HEK293 (cell line): ENCODE measurements at regions not wholly inside any gene's neighbourhood (a gene's known extent, or its start where the extent isn't known, plus 50 kb on each side); places are given as distances from the start of the nearest gene placed in this dataset.

Source experiments
- CTCF ChIA-PET: fragments of 350-600 bp; formaldehyde crosslinking; extraction: SDS; loops from one replicate; lab custom pipeline; 2021; ENCODE audit warnings: antibody characterized with exemption; lab: Yijun Ruan, JAX
- POLR2A ChIA-PET: fragments of 300-600 bp; formaldehyde crosslinking; extraction: SDS; loops from one replicate; lab custom pipeline; 2020; ENCODE audit warnings: antibody characterized with exemption, inconsistent platforms; lab: Yijun Ruan, JAX
- H3K27ac ChIP-seq: fragments of 200-500 bp; sonication (Bioruptor generic); 2 replicates; pipeline ENCODE4 v1.5.1; 2014; ENCODE audit warnings: low read depth, low read length, control low read depth, inconsistent platforms; ENCODE audit errors: extremely low read depth
- H3K36me3 ChIP-seq, 2 experiments: fragments of 200-500 bp in 1 of 2; sonication (Bioruptor generic) in 1 of 2; 1 replicate in 1 of 2; 2 replicates in 1 of 2; pipeline ENCODE4 v1.5.1; 2014 to 2017; ENCODE audit warnings: inconsistent platforms in 2 of 2, low read length in 2 of 2; ENCODE audit not compliant: control insufficient read depth in 2 of 2, insufficient read depth in 1 of 2
- H3K4me1 ChIP-seq: fragments of 200-500 bp; sonication (Bioruptor generic); 2 replicates; pipeline ENCODE4 v1.5.1; 2014; ENCODE audit warnings: mild to moderate bottlenecking, low read length, inconsistent platforms; ENCODE audit not compliant: control insufficient read depth, insufficient read depth
- H3K4me3 ChIP-seq: 2 replicates; pipeline ENCODE4 v1.5.1; 2011; ENCODE audit warnings: low read depth, mild to moderate bottlenecking, control low read depth, low read length, moderate library complexity
- H3K9me3 ChIP-seq: fragments of 200-500 bp; sonication (Bioruptor generic); 2 replicates; pipeline ENCODE4 v1.5.1; 2014; ENCODE audit warnings: low read depth, low read length, inconsistent platforms; ENCODE audit not compliant: control insufficient read depth, insufficient read depth
- GLIS1 ChIP-seq: fragments of 450-650 bp; formaldehyde crosslinking; IDR thresholded peaks from 2 replicates; pipeline ENCODE4 v1.5.1; 2016; ENCODE audit warnings: missing biosample characterization, missing genetic modification characterization
- HOXD13 ChIP-seq: sonication (generic); formaldehyde crosslinking; IDR thresholded peaks from 2 replicates; pipeline ENCODE4 v1.8.0; 2022; ENCODE audit warnings: missing genetic modification reagents, borderline replicate concordance
- SCRT2 ChIP-seq: fragments of 450-650 bp; formaldehyde crosslinking; IDR thresholded peaks from 2 replicates; pipeline ENCODE4 v1.5.1; 2016; ENCODE audit warnings: missing biosample characterization, missing genetic modification characterization
- ZBTB1 ChIP-seq: fragments of 450-650 bp; formaldehyde crosslinking; IDR thresholded peaks from 2 replicates; pipeline ENCODE4 v1.5.1; 2016; ENCODE audit warnings: missing biosample characterization, missing genetic modification characterization
- ZFP3 ChIP-seq: fragments of 450-650 bp; formaldehyde crosslinking; IDR thresholded peaks from 2 replicates; pipeline ENCODE4 v1.5.1; 2016; ENCODE audit warnings: low read depth, missing biosample characterization, missing genetic modification characterization
- ZNF157 ChIP-seq: fragments of 450-650 bp; formaldehyde crosslinking; IDR thresholded peaks from 2 replicates; pipeline ENCODE4 v1.5.1; 2016; ENCODE audit warnings: missing biosample characterization, missing genetic modification characterization
- ZNF239 ChIP-seq: fragments of 450-650 bp; formaldehyde crosslinking; IDR thresholded peaks from 2 replicates; pipeline ENCODE4 v1.5.1; 2016; ENCODE audit warnings: missing biosample characterization, missing genetic modification characterization
- ZNF341 ChIP-seq: fragments of 450-650 bp; formaldehyde crosslinking; IDR thresholded peaks from 2 replicates; pipeline ENCODE4; 2016; ENCODE audit warnings: low read depth, missing biosample characterization, missing genetic modification characterization
- ZNF510 ChIP-seq: fragments of 450-650 bp; formaldehyde crosslinking; IDR thresholded peaks from 2 replicates; pipeline ENCODE4 v1.5.1; 2018; ENCODE audit warnings: mild to moderate bottlenecking, missing genetic modification characterization, missing biosample characterization; ENCODE audit not compliant: insufficient replicate concordance
- ZNF560 ChIP-seq: fragments of 450-650 bp; formaldehyde crosslinking; IDR thresholded peaks from 2 replicates; pipeline ENCODE4 v1.5.1; 2017; ENCODE audit warnings: missing biosample characterization, missing genetic modification characterization, borderline replicate concordance
- ZNF585B ChIP-seq: fragments of 450-650 bp; formaldehyde crosslinking; IDR thresholded peaks from 2 replicates; pipeline ENCODE4 v1.5.1; 2016; ENCODE audit warnings: missing biosample characterization, missing genetic modification characterization
- ZNF621 ChIP-seq: fragments of 450-650 bp; formaldehyde crosslinking; IDR thresholded peaks from 2 replicates; pipeline ENCODE4 v1.5.1; 2017; ENCODE audit warnings: missing biosample characterization, missing genetic modification characterization
- ZNF776 ChIP-seq: fragments of 450-650 bp; formaldehyde crosslinking; IDR thresholded peaks from 2 replicates; pipeline ENCODE4 v1.5.0; 2017; ENCODE audit warnings: missing biosample characterization, missing genetic modification characterization, borderline replicate concordance
- ZNF791 ChIP-seq: fragments of 450-650 bp; formaldehyde crosslinking; IDR thresholded peaks from 2 replicates; pipeline ENCODE4 v1.5.1; 2016; ENCODE audit warnings: missing biosample characterization, missing genetic modification characterization
- ZXDB ChIP-seq: fragments of 450-650 bp; formaldehyde crosslinking; IDR thresholded peaks from 2 replicates; pipeline ENCODE4 v1.5.1; 2016; ENCODE audit warnings: missing biosample characterization, missing genetic modification characterization
- TF ChIP-seq, protein P1 (sequence below): fragments of 450-650 bp; formaldehyde crosslinking; IDR thresholded peaks from 2 replicates; pipeline ENCODE4 v1.5.1; 2016; ENCODE audit warnings: missing biosample characterization, missing genetic modification characterization, borderline replicate concordance
- TF ChIP-seq, protein P2 (sequence below): fragments of 450-650 bp; formaldehyde crosslinking; IDR thresholded peaks from 2 replicates; pipeline ENCODE4 v1.5.1; 2017; ENCODE audit warnings: missing biosample characterization, missing genetic modification characterization
- TF ChIP-seq, protein P3 (sequence below): fragments of 450-650 bp; formaldehyde crosslinking; IDR thresholded peaks from 2 replicates; pipeline ENCODE4 v1.5.1; 2016; ENCODE audit warnings: missing biosample characterization, missing genetic modification characterization, low read depth

DNA sequence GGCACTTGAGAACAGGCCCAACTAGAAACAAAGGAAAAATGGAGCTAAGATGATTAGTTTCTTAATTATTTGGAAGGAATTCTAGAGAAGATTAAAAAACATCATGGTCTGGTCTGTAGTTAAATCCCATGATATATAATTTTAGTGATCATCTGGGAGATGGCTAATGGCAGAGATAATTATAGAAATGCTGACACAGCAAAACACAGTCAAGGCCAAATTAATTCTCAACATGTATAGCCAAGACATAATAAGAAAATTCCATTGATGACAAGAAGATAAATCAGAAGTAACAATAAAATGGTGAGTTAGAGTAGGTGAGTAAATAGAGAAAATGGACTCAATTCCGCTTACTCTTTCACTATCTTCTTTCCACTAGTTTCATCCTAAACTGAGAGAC lies 59.2 kb upstream of the ITGA4 start:
- Histone ChIP-seq H3K9me3 (no peaks in the 10 kb centered on the region), H3K4me3 (no peak overlapping the region), H3K27ac (no peak overlapping the region), H3K4me1 (peaks cover 13% of the 10 kb centered on the region), H3K36me3 (no peaks in the 10 kb centered on the region)
- CTCF ChIA-PET, result no interaction called here
- TF ChIP-seq ZBTB1 (tag by site-specific recombination), result no peak
- no peak for TF ChIP-seq SCRT2
- TF ChIP-seq ZNF776 (tag by site-specific recombination), result no peak
- TF ChIP-seq ZNF157 (tag by site-specific recombination), result no peak
- TF ChIP-seq, protein P1, sequence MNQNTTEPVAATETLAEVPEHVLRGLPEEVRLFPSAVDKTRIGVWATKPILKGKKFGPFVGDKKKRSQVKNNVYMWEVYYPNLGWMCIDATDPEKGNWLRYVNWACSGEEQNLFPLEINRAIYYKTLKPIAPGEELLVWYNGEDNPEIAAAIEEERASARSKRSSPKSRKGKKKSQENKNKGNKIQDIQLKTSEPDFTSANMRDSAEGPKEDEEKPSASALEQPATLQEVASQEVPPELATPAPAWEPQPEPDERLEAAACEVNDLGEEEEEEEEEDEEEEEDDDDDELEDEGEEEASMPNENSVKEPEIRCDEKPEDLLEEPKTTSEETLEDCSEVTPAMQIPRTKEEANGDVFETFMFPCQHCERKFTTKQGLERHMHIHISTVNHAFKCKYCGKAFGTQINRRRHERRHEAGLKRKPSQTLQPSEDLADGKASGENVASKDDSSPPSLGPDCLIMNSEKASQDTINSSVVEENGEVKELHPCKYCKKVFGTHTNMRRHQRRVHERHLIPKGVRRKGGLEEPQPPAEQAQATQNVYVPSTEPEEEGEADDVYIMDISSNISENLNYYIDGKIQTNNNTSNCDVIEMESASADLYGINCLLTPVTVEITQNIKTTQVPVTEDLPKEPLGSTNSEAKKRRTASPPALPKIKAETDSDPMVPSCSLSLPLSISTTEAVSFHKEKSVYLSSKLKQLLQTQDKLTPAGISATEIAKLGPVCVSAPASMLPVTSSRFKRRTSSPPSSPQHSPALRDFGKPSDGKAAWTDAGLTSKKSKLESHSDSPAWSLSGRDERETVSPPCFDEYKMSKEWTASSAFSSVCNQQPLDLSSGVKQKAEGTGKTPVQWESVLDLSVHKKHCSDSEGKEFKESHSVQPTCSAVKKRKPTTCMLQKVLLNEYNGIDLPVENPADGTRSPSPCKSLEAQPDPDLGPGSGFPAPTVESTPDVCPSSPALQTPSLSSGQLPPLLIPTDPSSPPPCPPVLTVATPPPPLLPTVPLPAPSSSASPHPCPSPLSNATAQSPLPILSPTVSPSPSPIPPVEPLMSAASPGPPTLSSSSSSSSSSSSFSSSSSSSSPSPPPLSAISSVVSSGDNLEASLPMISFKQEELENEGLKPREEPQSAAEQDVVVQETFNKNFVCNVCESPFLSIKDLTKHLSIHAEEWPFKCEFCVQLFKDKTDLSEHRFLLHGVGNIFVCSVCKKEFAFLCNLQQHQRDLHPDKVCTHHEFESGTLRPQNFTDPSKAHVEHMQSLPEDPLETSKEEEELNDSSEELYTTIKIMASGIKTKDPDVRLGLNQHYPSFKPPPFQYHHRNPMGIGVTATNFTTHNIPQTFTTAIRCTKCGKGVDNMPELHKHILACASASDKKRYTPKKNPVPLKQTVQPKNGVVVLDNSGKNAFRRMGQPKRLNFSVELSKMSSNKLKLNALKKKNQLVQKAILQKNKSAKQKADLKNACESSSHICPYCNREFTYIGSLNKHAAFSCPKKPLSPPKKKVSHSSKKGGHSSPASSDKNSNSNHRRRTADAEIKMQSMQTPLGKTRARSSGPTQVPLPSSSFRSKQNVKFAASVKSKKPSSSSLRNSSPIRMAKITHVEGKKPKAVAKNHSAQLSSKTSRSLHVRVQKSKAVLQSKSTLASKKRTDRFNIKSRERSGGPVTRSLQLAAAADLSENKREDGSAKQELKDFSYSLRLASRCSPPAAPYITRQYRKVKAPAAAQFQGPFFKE (tag by site-specific recombination), result no peak
- TF ChIP-seq ZNF510, result no peak
- TF ChIP-seq ZNF239 (tag by site-specific recombination), result no peak
- TF ChIP-seq ZNF341 (tag by site-specific recombination), result no peak
- no peak for TF ChIP-seq ZFP3 (tag by site-specific recombination)
- TF ChIP-seq ZXDB (tag by site-specific recombination), result no peak
- TF ChIP-seq ZNF791 (tag by site-specific recombination), result no peak
- no peak for TF ChIP-seq ZNF560 (tag by site-specific recombination)
- no peak for TF ChIP-seq HOXD13 (CRISPR knock-in tag)
- TF ChIP-seq ZNF585B (tag by site-specific recombination), result no peak
- POLR2A ChIA-PET, result no interaction called here

DNA sequence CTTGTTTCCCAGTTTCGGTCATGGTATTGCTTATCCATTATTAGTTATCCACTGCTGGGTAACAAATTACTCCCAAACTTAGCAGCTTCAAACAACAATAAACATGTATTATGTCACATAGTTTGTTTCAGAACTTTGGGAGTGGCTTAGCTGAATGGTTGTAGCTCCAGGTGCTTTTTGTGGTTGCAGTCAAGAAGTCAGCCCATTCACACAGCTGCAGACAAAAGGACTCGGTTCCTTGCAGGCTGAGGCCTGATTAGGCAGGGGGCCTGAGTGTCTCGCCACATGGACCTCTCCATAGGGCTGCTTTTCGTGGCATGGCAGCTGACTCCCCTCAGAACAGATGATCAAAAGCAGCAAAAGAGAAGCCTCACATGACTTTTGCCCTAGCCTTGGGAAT lies 58.2 kb upstream of the ITGA4 start:
- H3K4me3 ChIP-seq, result no peak overlapping the region
- POLR2A ChIA-PET, result no interaction called here
- CTCF ChIA-PET, result no interaction called here
- no peaks in the 10 kb centered on the region for H3K36me3 ChIP-seq
- no peak for TF ChIP-seq GLIS1
- no peak for TF ChIP-seq ZNF621 (tag by site-specific recombination)
- TF ChIP-seq, protein P2, sequence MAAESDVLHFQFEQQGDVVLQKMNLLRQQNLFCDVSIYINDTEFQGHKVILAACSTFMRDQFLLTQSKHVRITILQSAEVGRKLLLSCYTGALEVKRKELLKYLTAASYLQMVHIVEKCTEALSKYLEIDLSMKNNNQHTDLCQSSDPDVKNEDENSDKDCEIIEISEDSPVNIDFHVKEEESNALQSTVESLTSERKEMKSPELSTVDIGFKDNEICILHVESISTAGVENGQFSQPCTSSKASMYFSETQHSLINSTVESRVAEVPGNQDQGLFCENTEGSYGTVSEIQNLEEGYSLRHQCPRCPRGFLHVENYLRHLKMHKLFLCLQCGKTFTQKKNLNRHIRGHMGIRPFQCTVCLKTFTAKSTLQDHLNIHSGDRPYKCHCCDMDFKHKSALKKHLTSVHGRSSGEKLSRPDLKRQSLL (tag by site-specific recombination), result no peak
- TF ChIP-seq, protein P3, sequence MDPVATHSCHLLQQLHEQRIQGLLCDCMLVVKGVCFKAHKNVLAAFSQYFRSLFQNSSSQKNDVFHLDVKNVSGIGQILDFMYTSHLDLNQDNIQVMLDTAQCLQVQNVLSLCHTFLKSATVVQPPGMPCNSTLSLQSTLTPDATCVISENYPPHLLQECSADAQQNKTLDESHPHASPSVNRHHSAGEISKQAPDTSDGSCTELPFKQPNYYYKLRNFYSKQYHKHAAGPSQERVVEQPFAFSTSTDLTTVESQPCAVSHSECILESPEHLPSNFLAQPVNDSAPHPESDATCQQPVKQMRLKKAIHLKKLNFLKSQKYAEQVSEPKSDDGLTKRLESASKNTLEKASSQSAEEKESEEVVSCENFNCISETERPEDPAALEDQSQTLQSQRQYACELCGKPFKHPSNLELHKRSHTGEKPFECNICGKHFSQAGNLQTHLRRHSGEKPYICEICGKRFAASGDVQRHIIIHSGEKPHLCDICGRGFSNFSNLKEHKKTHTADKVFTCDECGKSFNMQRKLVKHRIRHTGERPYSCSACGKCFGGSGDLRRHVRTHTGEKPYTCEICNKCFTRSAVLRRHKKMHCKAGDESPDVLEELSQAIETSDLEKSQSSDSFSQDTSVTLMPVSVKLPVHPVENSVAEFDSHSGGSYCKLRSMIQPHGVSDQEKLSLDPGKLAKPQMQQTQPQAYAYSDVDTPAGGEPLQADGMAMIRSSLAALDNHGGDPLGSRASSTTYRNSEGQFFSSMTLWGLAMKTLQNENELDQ (tag by site-specific recombination), result no peak
- H3K4me1 ChIP-seq, result peaks cover 10% of the 10 kb centered on the region
- H3K9me3 ChIP-seq, result no peaks in the 10 kb centered on the region
- no peak overlapping the region for H3K27ac ChIP-seq
